ENCODE measurements at regions not wholly inside any gene's neighbourhood (a gene's known extent, or its start where the extent isn't known, plus 50 kb on each side); places are given as distances from the start of the nearest gene placed in this dataset.

GRCh38 chr21:16250273-16250672 is 520.5 kb downstream of the USP25 start:
- Mint-ChIP-seq H3K27ac (no peak overlapping the region), H3K4me1 (ENCODE audit: low read depth) (no peaks in the 10 kb centered on the region), H3K27me3 (no peaks in the 10 kb centered on the region), H3K4me3 (no peak overlapping the region), H3K9me3 (no peaks in the 10 kb centered on the region), H3K36me3 (ENCODE audit: low read depth) (no peaks in the 10 kb centered on the region)
- intact Hi-C loops (cut with micrococcal nuclease), result no loop called here
- ATAC-seq (no peak), DNase-seq (no peak)
- CTCF ChIA-PET, result no interaction called here
- TF ChIP-seq CTCF (IDR thresholded peaks at IDR 0.05), result no peak
- POLR2A ChIA-PET, result no interaction called here

- Mint-ChIP-seq H3K27me3 (no peaks in the 10 kb centered on the region), H3K27ac (no peak overlapping the region), H3K36me3 (ENCODE audit: low read depth) (no peaks in the 10 kb centered on the region), H3K9me3 (no peaks in the 10 kb centered on the region), H3K4me3 (no peak overlapping the region), H3K4me1 (ENCODE audit: low read depth) (no peaks in the 10 kb centered on the region)
- DNase-seq, result no peak
- no peak for ATAC-seq
- intact Hi-C loops (cut with micrococcal nuclease), result no loop called here
- no peak for TF ChIP-seq CTCF (IDR thresholded peaks at IDR 0.05)
- POLR2A ChIA-PET, result no interaction called here
- CTCF ChIA-PET, result interaction anchor here (1.2 kb wide), 1 partner anchor 9 kb away, joined by 3 read pairs; no protein-coding TSS in a partner anchor
Measured at GRCh38 chr21:16258844-16259611, 529.2 kb downstream of the USP25 start.

- ChIA-PET CTCF (no interaction called here), POLR2A (no interaction called here)
- intact Hi-C loops (cut with micrococcal nuclease), result no loop called here
- H3K9me3 Mint-ChIP-seq, result no peaks in the 10 kb centered on the region
- H3K4me1 Mint-ChIP-seq (ENCODE audit: low read depth), result no peaks in the 10 kb centered on the region
- no peak for DNase-seq
- no peak for TF ChIP-seq CTCF (IDR thresholded peaks at IDR 0.05)
- H3K36me3 Mint-ChIP-seq (ENCODE audit: low read depth), result no peaks in the 10 kb centered on the region
- H3K4me3 Mint-ChIP-seq, result no peak overlapping the region
- no peak for ATAC-seq
- no peaks in the 10 kb centered on the region for H3K27me3 Mint-ChIP-seq
- H3K27ac Mint-ChIP-seq, result no peak overlapping the region
Measured at GRCh38 chr21:16262091-16262490, 532.3 kb downstream of the USP25 start.

- no peak overlapping the region for H3K4me3 Mint-ChIP-seq
- ChIA-PET CTCF (no interaction called here), POLR2A (no interaction called here)
- no peaks in the 10 kb centered on the region for H3K4me1 Mint-ChIP-seq (ENCODE audit: low read depth)
- TF ChIP-seq CTCF (IDR thresholded peaks at IDR 0.05), result no peak
- intact Hi-C loops (cut with micrococcal nuclease), result no loop called here
- no peak for DNase-seq
- H3K9me3 Mint-ChIP-seq, result no peaks in the 10 kb centered on the region
- no peak for ATAC-seq
- no peaks in the 10 kb centered on the region for H3K36me3 Mint-ChIP-seq (ENCODE audit: low read depth)
- H3K27ac Mint-ChIP-seq, result no peak overlapping the region
- no peaks in the 10 kb centered on the region for H3K27me3 Mint-ChIP-seq
Measured at GRCh38 chr21:16264319-16264718, 534.5 kb downstream of the USP25 start.

GRCh38 chr21:16269476-16269875 is 539.7 kb downstream of the USP25 start:
- Mint-ChIP-seq H3K27me3 (no peaks in the 10 kb centered on the region), H3K9me3 (no peaks in the 10 kb centered on the region), H3K36me3 (ENCODE audit: low read depth) (no peaks in the 10 kb centered on the region), H3K4me3 (no peak overlapping the region), H3K27ac (no peak overlapping the region), H3K4me1 (ENCODE audit: low read depth) (no peaks in the 10 kb centered on the region)
- CTCF ChIA-PET, result no interaction called here
- TF ChIP-seq CTCF (IDR thresholded peaks at IDR 0.05), result no peak
- DNase-seq (no peak), ATAC-seq (no peak)
- POLR2A ChIA-PET, result no interaction called here
- intact Hi-C loops (cut with micrococcal nuclease), result no loop called here
